OCI-LY7 (cell line): ENCODE measurements at regions not wholly inside any gene's neighbourhood (a gene's known extent, or its start where the extent isn't known, plus 50 kb on each side); places are given as distances from the start of the nearest gene placed in this dataset.

ENCODE experiments used
- BruUV-seq: library from RNA; stranded (reverse); fragments of 400-500 nt; replicated peaks from 2 replicates; lab custom pipeline; 2021; lab: Mats Ljungman, UMichigan
- CTCF ChIA-PET: fragments of 300-600 bp; sonication (Branson Sonifier 250); formaldehyde crosslinking; loops from one replicate; lab custom pipeline; 2022; ENCODE audit warnings: antibody characterized with exemption; ENCODE audit not compliant: unreplicated experiment; lab: Charles Lee
- POLR2A ChIA-PET: fragments of 300-600 bp; sonication (Branson Sonifier 250); formaldehyde crosslinking; loops from one replicate; lab custom pipeline; 2022; ENCODE audit warnings: antibody characterized with exemption; lab: Charles Lee
- DNase-seq: peaks from one replicate; pipeline ENCODE4 v3.0.0-alpha.2; 2015; ENCODE audit warnings: low spot score
- H2AFZ ChIP-seq: fragments of 200-600 bp; sonication (generic), shearing (Covaris generic); 2 replicates; pipeline ENCODE4 v1.6.1; 2014; ENCODE audit warnings: mild to moderate bottlenecking, antibody characterized with exemption, low read length, moderate library complexity
- H3K27ac ChIP-seq: fragments of 200-600 bp; sonication (generic); 2 replicates; pipeline ENCODE4 v1.5.1; 2014; ENCODE audit warnings: mixed run types, low read depth, mild to moderate bottlenecking, moderate library complexity, low read length, inconsistent platforms; ENCODE audit not compliant: poor library complexity, severe bottlenecking
- H3K36me3 ChIP-seq: fragments of 200-600 bp; sonication (generic); 2 replicates; pipeline ENCODE4 v1.6.1; 2014; ENCODE audit warnings: mild to moderate bottlenecking, antibody characterized with exemption, low read length, moderate library complexity, mixed read lengths; ENCODE audit not compliant: insufficient read depth
- H3K4me1 ChIP-seq: fragments of 200-600 bp; sonication (generic); 2 replicates; pipeline ENCODE4 v1.5.1; 2014; ENCODE audit warnings: mild to moderate bottlenecking, low read length; ENCODE audit not compliant: insufficient read depth, poor library complexity, severe bottlenecking
- H3K4me2 ChIP-seq: fragments of 200-600 bp; sonication (generic); 2 replicates; pipeline ENCODE4 v1.6.1; 2014; ENCODE audit warnings: mild to moderate bottlenecking, low read length
- H3K4me3 ChIP-seq: fragments of 200-600 bp; sonication (generic); 2 replicates; pipeline ENCODE4 v1.5.1; 2014; ENCODE audit warnings: mild to moderate bottlenecking, low read depth, low read length; ENCODE audit not compliant: poor library complexity, severe bottlenecking
- H3K79me2 ChIP-seq: fragments of 200-600 bp; sonication (generic); 2 replicates; pipeline ENCODE4 v1.6.1; 2016; ENCODE audit warnings: low read depth, mild to moderate bottlenecking, low read length, moderate library complexity, mixed read lengths; ENCODE audit not compliant: insufficient read depth
- H3K9me2 ChIP-seq: fragments of 200-600 bp; sonication (generic); 2 replicates; pipeline ENCODE4 v1.6.1; 2016; ENCODE audit warnings: mild to moderate bottlenecking, low read length, mixed read lengths; ENCODE audit not compliant: insufficient read depth
- H3K9me3 ChIP-seq: fragments of 200-600 bp; sonication (generic); 2 replicates; pipeline ENCODE4 v1.6.1; 2014; ENCODE audit warnings: mild to moderate bottlenecking, mixed run types, low read length, mixed read lengths
- H4K20me1 ChIP-seq: fragments of 200-600 bp; sonication (generic); 2 replicates; pipeline ENCODE4 v1.6.1; 2014; ENCODE audit warnings: mild to moderate bottlenecking, antibody characterized with exemption, low read length, moderate library complexity, mixed read lengths; ENCODE audit not compliant: insufficient read depth
- CTCF ChIP-seq: fragments of 200-600 bp; sonication (generic); conservative IDR thresholded peaks from 2 replicates; pipeline ENCODE4 v1.5.1; 2014; ENCODE audit warnings: mild to moderate bottlenecking, antibody characterized with exemption, low read length, moderate library complexity, mixed read lengths
- EZH2phosphoT487 ChIP-seq: fragments of 200-600 bp; sonication (generic); IDR thresholded peaks from 2 replicates; pipeline ENCODE4 v1.6.1; 2018; ENCODE audit warnings: low read depth, borderline replicate concordance, mild to moderate bottlenecking, mixed run types, antibody characterized with exemption, low read length, moderate library complexity, mixed read lengths
- intact Hi-C: fragments of 100-400 bp; cut with micrococcal nuclease; formaldehyde crosslinking; loops from one replicate; pipeline ENCODE4 v1.10.0; 2022; ENCODE audit not compliant: unreplicated experiment

GRCh38 chr2:207399301-207399700 is 130.5 kb upstream of the CREB1 start:
- H3K4me2 ChIP-seq = no peak overlapping the region
- no peaks in the 10 kb centered on the region for H3K9me3 ChIP-seq
- ChIA-PET CTCF (no interaction called here), POLR2A (interaction anchor here (1.2 kb wide), 1 partner anchor 139 kb away, joined by 3 read pairs; no protein-coding TSS in a partner anchor)
- TF ChIP-seq EZH2phosphoT487 = no peak
- TF ChIP-seq CTCF = no peak
- H3K4me1 ChIP-seq = no peaks in the 10 kb centered on the region
- H3K27ac ChIP-seq = no peak overlapping the region
- H3K4me3 ChIP-seq = no peak overlapping the region
- no peaks in the 10 kb centered on the region for H3K79me2 ChIP-seq
- H3K36me3 ChIP-seq = no peaks in the 10 kb centered on the region
- BruUV-seq = no TSS peak
- no peak overlapping the region for H2AFZ ChIP-seq
- DNase-seq = no peak
- H3K9me2 ChIP-seq = no peaks in the 10 kb centered on the region
- H4K20me1 ChIP-seq = no peaks in the 10 kb centered on the region
- intact Hi-C loops = no loop called here

GRCh38 chr2:207401338-207401737 is 128.4 kb upstream of the CREB1 start:
- Histone ChIP-seq H3K9me3 (no peaks in the 10 kb centered on the region), H3K36me3 (no peaks in the 10 kb centered on the region), H3K4me1 (no peaks in the 10 kb centered on the region), H2AFZ (no peak overlapping the region), H3K4me3 (no peak overlapping the region), H3K79me2 (no peaks in the 10 kb centered on the region), H3K9me2 (no peaks in the 10 kb centered on the region), H4K20me1 (no peaks in the 10 kb centered on the region), H3K4me2 (no peak overlapping the region), H3K27ac (no peak overlapping the region)
- POLR2A ChIA-PET = no interaction called here
- intact Hi-C loops = no loop called here
- no peak for TF ChIP-seq EZH2phosphoT487
- CTCF ChIA-PET = no interaction called here
- no TSS peak for BruUV-seq
- no peak for DNase-seq

GRCh38 chr2:207403141-207403540 is 126.6 kb upstream of the CREB1 start:
- H3K4me2 ChIP-seq = no peak overlapping the region
- POLR2A ChIA-PET = no interaction called here
- CTCF ChIA-PET = no interaction called here

More at GRCh38 chr2:207403141-207403540, 126.6 kb upstream of the CREB1 start:
- intact Hi-C loops = no loop called here
- no peaks in the 10 kb centered on the region for H3K4me1 ChIP-seq
- H3K9me2 ChIP-seq = no peaks in the 10 kb centered on the region
- H3K9me3 ChIP-seq = no peaks in the 10 kb centered on the region
- H2AFZ ChIP-seq = no peak overlapping the region
- BruUV-seq = no TSS peak
- H3K36me3 ChIP-seq = no peaks in the 10 kb centered on the region
- H3K4me3 ChIP-seq = no peak overlapping the region
- H3K79me2 ChIP-seq = no peaks in the 10 kb centered on the region
- no peaks in the 10 kb centered on the region for H4K20me1 ChIP-seq
- no peak overlapping the region for H3K27ac ChIP-seq
- TF ChIP-seq CTCF (no peak), EZH2phosphoT487 (no peak)
- no peak for DNase-seq
